ENCODE measurements at regions not wholly inside any gene's neighbourhood (a gene's known extent, or its start where the extent isn't known, plus 50 kb on each side); places are given as distances from the start of the nearest gene placed in this dataset.
"Not testable (repeated sequence)": the region's sequence is repeated elsewhere in the genome, so short reads cannot be mapped to it uniquely, and the experiment has no call there.

DNA sequence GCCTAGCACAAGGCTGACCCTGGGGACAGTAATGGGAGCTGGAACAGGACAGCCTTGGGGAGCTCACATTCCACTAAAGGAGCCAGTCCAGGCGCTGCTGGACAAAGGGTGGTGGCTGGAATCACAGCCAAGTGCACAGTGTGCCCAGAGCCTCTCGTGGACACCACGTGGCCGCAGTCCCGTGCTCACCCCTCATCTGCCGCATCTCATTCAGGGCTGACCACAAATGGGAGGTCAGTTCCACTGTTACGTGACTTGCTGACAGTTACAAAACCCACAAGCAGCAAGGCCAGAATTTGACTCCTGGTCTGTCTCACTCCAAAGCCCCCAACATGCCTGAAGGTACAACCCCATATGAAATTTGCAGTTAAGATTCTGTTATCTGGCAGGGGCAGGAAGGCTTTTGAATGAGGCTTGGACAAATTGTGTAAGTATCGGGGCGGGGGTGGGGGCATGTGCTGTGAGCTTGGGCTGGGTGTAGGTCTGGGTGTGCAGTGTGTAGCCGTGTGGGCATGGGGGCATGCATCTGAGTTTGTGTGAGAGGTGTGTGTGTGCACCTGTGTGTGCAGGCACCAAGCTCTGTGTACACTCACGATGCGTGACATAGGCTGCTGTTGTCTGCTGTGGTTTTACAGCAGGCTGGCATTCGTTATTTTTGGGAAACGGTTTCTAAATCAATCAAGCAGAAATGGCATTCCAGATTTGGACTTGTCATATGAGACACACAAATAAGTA lies 301.7 kb downstream of the BRD1 start:
- no peak for DNase-seq (ENCODE audit: low spot score)

DNA sequence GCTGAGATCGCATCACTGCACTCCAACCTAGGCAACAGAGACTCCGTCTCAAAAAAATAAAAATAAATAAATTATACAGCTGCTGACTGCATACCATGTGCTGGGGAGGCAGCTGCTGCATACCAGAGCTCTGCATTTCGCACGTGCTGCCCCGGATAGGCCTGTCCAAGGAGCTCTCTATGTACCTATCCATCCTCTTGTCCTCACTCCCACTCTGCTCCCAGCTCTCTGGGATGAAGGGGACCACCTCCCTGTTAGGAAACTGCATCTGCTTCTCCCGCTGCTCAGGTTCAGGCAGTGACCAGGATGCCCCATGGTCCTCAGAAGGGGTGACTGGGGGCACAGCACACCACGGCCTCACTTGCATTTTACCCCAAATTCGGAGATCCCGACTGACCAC lies 302.3 kb downstream of the BRD1 start:
- DNase-seq (ENCODE audit: low spot score) = no peak

DNA sequence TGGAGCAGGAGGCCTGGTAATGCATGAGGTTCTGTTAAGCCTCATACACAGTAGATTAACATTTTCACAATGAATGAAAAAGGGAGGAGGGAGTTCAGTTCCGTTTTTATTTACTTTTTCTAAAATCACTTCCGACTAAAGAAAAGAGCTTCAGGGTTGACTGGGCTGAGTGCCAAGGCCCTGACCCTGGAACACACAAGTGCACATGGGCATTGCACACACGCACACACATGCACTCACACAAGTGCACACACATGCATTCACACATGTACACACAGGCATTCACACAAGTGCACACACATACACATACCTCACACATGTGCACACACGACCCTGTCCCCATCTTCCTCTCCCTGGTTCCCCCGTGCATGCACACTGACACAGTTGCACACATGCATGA lies 303.3 kb downstream of the BRD1 start:
- DNase-seq (ENCODE audit: low spot score) = no peak

DNA sequence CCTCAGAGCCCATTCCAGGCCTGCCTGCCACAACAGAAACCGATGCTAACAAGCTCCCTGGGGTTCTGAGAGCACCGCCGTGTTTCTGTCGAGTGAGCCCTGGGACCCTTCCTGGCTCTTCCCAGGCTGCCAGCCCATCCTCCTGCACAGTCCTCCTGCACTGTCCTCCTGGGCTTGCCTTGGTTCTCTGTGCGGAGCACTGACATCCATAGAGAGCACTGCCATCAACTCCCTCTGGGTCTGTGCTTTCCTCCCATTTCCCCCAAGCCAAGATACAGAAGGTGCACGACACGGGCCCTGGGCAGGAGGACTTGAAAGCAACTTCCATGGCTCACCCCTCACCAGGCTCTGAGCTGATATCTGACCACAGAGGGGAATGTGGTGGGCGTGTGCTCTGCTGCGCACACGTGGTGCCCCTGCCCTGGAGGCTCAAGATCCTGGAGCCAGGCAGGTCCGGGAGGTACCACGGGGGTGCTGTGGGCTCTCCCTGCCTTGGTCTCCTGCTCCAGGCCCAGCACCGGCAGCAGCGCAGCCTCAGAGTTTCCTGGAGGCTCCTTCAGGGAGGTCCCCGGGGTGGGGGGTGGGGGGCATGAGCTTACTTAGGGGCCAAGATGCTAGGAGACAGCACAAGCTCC lies 304.2 kb downstream of the BRD1 start:
- no peak for DNase-seq (ENCODE audit: low spot score)

DNA sequence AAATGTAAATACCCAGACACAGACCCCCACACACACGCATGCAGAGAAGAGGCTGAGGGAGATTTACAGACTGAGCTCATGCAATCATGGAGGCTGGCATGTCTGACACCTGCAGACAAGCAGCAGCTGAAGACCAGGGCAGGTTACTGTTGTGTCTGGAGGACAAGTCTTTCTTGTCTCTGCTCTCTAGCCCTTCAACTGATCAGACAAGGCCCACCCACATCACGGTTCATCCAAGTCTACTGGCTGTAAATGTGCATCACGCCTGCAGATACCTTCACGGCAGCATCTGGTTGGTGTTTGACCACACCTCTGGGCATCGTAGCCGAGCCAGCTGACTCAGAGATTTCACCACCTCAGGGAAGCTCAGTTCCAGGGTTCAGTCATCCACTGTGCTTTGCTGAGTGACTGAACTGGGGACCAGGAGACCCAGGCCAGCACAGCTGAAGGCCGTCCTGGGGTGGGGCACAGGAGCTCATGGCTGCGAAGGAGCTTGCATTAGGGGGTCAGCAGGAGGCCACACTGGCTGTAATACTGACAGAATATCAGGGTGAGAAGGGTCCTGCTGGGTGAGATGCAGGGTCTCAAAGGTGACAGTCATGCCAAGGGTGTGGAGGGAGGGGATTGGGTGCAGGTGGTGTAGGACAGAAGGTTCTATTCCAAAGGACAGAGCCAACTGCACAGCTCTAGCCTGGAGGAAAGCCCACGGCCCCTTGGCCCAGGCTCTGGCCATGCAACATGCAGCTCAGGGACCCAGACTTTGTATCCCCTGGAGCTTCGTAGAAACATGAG lies 304.9 kb downstream of the BRD1 start:
- DNase-seq (ENCODE audit: low spot score) = no peak

DNA sequence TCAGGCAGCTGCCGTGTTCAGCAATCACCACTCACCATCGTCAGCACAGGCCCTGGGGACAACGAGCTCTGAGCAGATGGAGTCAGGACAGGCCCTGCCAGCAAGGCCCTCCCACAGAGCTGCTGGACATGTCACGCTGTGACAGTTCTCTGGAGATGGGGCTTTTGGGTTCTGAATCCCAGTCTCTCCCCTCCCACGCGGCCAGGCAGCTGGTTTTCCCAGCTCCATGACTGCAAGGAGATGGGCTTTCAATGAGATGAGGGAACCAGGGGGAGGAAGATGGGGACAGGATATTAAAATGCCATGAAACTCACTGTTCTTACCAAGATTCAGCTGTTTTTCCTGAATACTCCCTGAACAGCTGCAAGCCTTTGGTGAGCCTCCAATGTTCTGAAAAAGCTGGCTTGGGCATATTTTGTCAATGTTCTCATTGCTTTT lies 305.9 kb downstream of the BRD1 start:
- no peak for DNase-seq (ENCODE audit: low spot score)

DNA sequence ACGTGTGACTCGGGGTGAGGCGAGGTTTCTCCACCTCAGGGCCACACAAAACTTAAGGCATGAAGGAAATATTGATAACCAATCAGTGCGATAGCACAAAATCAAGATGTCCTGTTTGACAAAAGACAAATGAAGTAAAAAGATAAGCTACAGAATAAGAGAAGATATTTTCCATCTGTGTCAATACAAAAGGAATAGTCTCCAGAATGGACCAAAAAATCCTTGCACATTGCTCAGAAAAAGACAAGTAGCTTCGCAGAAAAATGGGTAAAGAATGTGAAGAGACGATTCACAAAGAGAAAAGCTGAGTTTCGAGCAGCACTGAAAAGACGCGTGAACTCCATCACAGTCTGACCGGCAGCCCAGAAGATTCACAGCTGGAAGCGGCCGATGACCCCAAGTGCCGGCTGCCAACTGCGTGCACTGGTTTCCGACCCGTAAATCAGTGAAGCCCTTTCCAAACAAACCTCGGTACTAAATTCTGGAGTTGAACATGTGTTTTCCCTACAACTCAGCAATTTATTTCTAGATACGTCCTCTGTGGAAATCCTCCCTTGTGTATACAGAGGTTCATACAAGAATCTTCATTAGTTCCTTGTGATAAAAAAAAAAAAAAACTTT lies 308.4 kb downstream of the BRD1 start:
- DNase-seq (ENCODE audit: low spot score) = no peak

DNA sequence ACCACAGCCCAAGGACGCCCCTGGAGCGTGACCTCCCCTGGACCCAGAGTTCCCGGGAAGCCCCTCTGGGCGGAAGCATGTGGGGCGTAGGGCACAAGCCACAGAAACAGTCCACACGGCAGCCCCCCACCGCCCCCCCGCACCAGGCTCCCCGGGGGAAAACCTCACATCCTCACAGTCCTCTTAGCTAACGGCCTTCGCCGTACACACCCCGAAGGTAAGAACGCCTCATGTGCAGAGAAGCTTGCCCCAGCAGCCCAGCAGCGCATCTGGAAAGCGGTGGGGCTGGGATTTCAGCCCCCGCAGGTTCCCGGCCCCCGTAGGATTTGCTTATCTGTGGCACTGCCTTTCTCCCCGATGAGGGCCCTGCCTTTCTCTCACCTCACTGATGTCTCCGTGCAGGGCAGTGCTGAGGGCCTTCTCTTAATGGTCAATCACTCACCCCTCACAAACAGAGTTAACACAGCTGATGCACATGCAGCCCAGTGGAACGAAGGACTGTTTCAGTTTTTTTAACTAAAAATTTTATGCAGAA lies 309.2 kb downstream of the BRD1 start:
- DNase-seq (ENCODE audit: low spot score) = no peak

DNA sequence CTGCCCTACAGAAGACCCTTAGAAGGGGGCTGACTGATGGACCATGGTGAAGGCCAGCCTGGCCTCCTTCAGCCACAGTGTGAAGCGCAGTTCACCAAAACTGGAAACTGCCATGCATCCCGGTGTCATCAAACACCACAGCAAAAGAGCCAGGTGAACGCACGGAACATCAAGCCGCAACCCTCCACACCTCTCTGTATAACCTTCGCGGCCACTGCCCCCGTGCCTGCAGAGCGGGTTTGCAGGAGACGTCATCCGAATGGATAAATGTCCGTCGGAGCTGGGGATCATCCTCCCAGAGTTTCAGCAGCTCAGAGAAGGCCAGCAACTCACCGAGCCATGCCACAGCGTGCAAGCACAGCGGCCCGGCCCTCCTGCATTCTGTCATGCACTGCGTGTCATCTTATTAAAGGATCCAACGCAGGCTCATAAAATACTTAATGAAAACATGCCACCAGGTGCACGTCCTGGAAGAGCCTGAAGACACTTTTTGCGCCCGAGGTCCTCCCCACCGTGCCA lies 309.9 kb downstream of the BRD1 start:
- DNase-seq (ENCODE audit: low spot score) = no peak

DNA sequence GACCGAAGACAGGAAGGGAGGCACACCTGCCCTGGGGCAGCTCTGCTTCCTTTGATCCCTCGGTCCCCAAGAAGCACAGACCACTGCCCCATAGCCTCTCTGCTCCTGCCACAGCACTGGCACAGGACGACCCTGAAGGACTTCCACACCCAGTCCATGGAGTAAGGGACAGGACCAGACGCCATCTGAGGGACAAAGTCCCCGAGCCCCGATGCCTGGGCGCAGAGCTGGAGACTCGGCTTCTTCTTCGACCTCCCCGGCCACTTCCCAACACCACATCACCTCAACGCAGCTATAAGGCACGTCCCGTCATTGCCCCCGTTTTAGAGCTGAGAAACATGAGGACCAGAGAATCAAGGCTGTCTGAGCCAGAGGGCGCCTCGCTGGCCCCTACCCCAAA lies 310.5 kb downstream of the BRD1 start:
- DNase-seq (ENCODE audit: low spot score) = no peak

DNA sequence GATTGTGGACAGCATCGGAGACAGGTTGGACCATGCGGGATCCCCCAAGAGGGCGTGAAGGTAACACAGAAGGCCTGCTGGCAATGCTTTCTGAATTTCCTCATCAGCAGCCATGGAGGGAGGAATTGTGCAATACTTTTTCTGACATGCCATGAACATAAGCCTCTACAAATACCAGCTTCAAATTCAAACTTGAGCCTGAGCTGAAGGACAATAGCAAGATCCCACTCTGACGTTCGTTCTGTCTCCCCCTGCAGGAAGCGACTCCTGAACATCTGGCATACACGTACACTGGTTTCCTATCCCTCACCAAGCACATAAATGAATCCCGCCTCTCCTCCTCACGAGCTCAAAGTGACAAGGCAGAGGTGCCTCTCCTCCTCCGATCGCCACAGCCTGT lies 312.2 kb downstream of the BRD1 start:
- no peak for DNase-seq (ENCODE audit: low spot score)

DNA sequence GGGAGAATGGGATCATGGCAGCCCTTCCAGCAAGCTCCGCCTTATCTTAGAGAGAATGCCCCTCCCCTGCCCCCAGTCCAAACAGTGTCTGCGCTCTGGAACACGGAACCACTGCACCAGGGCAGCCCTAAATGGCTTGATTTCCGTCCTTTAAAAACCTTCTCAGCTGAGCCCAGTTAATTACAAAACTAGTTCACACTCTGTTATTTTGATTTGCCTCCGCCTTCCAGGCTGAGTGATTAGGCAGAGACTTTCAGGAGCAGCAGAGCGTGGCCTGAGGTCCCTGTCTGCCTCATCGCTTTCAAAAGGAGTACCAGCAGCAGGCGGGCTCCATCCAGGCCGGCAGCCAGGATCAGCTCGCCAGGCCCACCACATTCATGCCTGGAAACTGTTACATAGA lies 313.0 kb downstream of the BRD1 start:
- DNase-seq (ENCODE audit: low spot score) = no peak

DNA sequence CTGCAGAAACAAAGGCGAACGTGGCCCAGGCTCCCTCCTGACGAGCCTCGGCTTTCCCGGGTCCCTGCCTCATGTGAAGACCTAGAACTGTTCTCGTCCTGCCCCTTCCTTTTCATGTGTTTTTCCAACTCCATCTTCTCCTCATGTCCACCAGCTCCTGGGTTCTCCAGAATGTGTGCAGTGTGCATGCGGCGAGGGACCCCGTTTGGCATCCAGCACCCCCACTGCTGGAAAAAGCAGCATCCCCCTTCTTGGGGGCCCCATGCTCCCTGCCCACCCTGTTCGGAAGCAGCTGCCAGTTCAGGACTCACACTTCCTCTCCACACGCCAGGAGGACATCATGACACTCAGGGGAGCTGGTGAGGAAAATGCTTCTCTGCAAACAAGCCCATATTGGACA lies 313.5 kb downstream of the BRD1 start:
- no peak for DNase-seq (ENCODE audit: low spot score)

DNA sequence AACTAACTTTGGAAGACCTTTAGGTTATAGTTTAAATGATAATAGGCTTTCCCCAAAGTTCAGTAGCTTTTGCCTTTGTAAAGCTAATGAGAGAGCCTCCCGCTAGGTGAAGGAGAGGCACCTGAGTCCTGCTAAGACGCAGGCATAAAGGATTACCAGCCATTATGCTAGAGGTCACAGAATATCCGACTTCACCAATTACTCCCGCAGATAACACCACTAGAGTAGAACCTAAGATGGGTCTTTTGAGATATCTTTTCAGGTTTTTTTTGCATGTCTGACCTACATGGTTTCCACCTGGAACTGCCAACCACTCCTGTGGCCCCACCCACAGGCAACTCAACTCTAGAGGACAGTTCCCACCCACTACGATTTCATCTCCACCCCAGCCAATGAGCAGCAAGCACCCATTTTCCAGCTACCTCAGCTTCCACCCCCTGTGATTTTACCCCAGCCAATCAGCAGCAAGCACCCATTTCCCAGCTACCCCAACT lies 314.3 kb downstream of the BRD1 start:
- no peak for DNase-seq (ENCODE audit: low spot score)

DNA sequence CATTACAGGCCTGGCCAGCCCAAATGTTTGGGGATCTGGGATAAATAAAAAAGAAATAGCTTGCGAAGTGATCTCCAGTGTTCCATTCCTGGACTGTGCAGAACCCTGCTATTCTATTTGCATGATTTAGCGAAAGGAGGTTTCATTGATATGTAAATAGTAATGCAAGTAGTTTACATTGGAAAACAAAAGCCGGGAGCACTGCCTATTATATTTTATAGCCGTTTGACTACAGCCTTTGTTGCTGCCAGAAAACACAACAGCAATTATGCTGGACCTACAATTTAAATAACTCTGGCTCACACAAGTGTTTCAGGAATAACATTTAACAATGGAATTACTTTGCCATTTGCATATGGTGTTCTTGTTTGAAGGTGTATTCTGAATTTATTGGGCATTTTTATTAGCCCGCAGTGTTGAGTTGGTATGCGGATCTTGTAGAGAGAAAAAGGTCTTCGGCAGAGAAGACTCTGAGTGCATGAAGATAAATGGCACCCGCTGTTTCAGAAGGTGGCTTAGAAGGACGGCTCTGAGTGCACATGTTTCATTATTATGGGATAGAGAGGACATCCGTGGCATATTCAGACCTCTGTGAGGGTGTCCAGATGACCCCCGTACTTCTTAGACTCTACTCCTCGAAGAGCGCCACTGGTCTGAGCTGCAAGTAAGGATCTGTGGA lies 315.0 kb downstream of the BRD1 start:
- no peak for DNase-seq (ENCODE audit: low spot score)

DNA sequence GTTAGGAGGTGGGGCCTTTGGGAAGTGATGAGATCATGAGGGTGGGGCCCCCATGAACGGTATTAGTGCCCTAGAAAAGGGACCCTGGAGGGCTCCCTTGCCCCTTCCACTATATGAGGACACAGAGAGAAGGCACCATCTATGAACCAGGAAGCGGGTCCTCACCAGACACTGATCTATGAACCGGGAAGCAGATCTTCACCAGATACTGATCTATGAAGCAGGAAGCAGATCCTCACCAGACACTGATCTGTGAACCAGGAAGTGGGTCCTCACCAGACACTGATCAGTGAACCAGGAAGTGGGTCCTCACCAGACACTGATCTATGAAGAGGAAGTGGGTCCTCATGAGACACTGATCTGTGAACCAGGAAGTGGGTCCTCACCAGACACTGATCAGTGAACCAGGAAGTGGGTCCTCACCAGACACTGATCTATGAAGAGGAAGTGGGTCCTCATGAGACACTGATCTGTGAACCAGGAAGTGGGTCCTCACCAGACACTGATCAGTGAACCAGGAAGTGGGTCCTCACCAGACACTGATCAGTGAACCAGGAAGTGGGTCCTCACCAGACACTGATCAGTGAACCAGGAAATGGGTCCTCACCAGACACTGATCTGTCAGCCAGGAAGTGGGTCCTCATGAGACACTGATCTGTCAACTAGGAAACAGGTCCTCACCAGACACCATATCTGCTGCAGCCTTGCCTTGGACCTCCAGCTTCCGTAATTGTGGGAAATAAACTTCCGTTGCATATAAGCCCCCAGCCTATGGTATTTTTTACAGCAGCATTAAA lies 316.1 kb downstream of the BRD1 start:
- DNase-seq (ENCODE audit: low spot score) = not testable (repeated sequence)

DNA sequence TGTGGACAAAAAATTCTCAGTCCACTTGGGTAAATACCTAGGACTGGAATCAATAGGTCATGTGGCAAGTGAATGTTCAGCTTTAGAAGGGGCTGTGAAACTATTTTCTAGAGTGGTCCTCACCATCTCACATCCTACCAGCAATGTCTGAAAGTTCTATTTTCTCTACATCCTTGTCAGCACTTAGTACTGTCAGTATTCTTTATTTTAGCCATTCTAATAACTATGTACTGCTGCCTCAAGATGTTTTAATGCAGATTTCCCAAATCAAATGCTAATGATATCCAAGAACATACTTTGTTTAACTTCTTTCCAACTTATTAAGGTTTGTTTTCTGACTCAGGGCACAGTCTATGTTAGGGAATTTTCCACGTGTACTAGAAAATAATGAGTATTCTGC lies 317.0 kb downstream of the BRD1 start:
- DNase-seq (ENCODE audit: low spot score) = no peak

DNA sequence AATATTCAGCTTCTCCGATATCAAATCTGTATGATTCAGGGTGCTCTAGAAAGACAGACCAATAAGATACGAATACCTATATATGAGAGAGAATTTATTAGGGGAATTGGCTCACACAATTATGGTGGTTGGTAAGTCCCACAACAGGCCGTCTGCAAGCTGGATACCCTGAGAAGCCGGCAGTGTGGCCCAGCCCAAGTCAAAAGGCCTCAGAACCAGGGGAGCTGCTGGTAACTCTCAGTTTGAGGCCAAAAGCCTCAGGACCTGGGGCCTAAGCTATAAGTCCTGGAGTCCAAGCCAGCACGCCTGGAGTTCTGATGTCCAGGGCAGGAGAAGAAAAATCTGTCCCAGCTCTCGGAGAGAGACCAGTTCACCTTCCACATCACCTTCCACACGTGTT lies 318.7 kb downstream of the BRD1 start:
- DNase-seq (ENCODE audit: low spot score) = no peak

DNA sequence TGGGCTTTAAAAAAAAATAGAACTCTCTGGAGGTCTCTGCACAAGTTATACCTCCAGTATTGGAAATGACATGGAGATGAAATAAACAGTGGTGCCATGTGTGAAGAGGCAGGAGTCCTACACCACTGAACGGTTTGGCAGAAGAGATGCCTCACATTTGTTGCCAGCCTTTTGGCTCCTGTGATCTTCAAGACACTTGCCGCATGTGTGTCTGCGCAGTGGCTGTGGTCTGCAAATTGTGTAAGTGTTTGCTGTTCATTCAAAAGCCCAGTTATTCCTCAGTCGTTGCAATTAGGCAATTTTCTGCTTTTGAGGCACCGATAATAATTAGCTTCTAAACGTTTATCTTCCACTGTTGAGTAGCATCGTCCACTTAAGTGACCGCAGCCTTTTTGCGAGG lies 319.1 kb downstream of the BRD1 start:
- no peak for DNase-seq (ENCODE audit: low spot score)

DNA sequence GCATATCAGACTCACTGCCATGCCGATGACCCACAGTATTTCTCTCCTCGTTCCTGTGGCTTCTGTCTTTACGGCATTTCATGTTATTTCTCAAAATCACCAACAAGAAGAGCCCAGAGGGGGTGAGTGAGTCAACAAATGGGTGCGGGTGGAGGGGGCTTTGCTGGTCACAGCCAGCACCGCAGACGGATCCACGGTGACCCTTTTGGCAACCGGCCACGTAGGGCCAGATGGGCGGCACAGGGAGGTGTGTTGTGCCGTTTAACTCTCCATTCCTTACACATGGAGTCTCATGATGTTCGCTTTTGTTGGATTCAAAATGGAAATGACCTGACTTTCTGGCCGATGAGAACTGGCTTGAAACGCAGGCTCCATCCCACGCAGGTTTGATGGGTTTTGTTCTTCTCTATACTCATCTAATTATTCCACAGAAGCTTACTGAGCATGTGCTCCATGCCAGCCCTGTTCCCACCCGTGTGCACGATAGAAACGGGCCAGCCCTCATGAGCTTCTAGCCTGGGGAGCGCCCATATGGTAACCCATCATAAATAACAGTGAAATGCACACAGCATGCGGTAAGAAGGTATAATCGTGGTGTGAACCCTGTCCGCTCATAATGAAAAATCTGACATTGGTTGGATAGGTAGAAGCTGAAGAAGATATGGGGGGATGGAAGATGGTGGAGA lies 319.9 kb downstream of the BRD1 start:
- no peak for DNase-seq (ENCODE audit: low spot score)
